GM21786 (cell line): ENCODE measurements at regions not wholly inside any gene's neighbourhood (a gene's known extent, or its start where the extent isn't known, plus 50 kb on each side); places are given as distances from the start of the nearest gene placed in this dataset.
"Not testable (repeated sequence)": the region's sequence is repeated elsewhere in the genome, so short reads cannot be mapped to it uniquely, and the experiment has no call there.

Experiments
- ATAC-seq: cut with Tn5 transposase; IDR thresholded peaks from one replicate; pipeline ENCODE4 v1.9.1; 2021; ENCODE audit not compliant: unreplicated experiment

GRCh38 chr13:44147233-44147632 lies 226.4 kb upstream of the SERP2 start:
- ATAC-seq, result no peak

- ATAC-seq, result no peak
These were observed 226.0 kb upstream of the SERP2 start for GRCh38 chr13:44147648-44148047.

- ATAC-seq, result no peak
These were observed 225.3 kb upstream of the SERP2 start for GRCh38 chr13:44148159-44148914.

GRCh38 chr13:44149231-44149630 lies 224.4 kb upstream of the SERP2 start:
- ATAC-seq, result not testable (repeated sequence)

- no peak for ATAC-seq
These were observed 223.8 kb upstream of the SERP2 start for GRCh38 chr13:44149821-44150220.

GRCh38 chr13:44151474-44151873 lies 222.2 kb upstream of the SERP2 start:
- no peak for ATAC-seq

- ATAC-seq, result no peak
These were observed 220.1 kb upstream of the SERP2 start for GRCh38 chr13:44153496-44153895.

GRCh38 chr13:44155422-44156293 lies 218.0 kb upstream of the SERP2 start:
- no peak for ATAC-seq

- no peak for ATAC-seq
These were observed 217.3 kb upstream of the SERP2 start for GRCh38 chr13:44156294-44156658.

GRCh38 chr13:44157606-44158005 lies 216.0 kb upstream of the SERP2 start:
- no peak for ATAC-seq

- no peak for ATAC-seq
These were observed 215.5 kb upstream of the SERP2 start for GRCh38 chr13:44158098-44158521.

GRCh38 chr13:44158881-44159632 lies 214.6 kb upstream of the SERP2 start:
- no peak for ATAC-seq

GRCh38 chr13:44159633-44160279 lies 213.9 kb upstream of the SERP2 start:
- no peak for ATAC-seq

- no peak for ATAC-seq
These were observed 212.9 kb upstream of the SERP2 start for GRCh38 chr13:44160591-44161191.

- ATAC-seq, result no peak
These were observed 210.5 kb upstream of the SERP2 start for GRCh38 chr13:44163108-44163507.

- no peak for ATAC-seq
These were observed 208.3 kb upstream of the SERP2 start for GRCh38 chr13:44165221-44165888.

GRCh38 chr13:44165889-44166496 lies 207.6 kb upstream of the SERP2 start:
- no peak for ATAC-seq

- no peak for ATAC-seq
These were observed 204.4 kb upstream of the SERP2 start for GRCh38 chr13:44169018-44169911.

GRCh38 chr13:44170731-44171130 lies 202.9 kb upstream of the SERP2 start:
- ATAC-seq, result no peak
